Smooth muscle cell (in vitro differentiated cells): ENCODE measurements at regions not wholly inside any gene's neighbourhood (a gene's known extent, or its start where the extent isn't known, plus 50 kb on each side); places are given as distances from the start of the nearest gene placed in this dataset.

Source experiments
- DNase-seq: peaks from one replicate; lab custom pipeline; 2025; ENCODE audit not compliant: unreplicated experiment; lab: John Stamatoyannopoulos, UW
- H2AFZ ChIP-seq: fragments of 200-600 bp; sonication (generic); 2 replicates; pipeline ENCODE4 v1.6.0; 2016; ENCODE audit warnings: antibody characterized with exemption, low read depth, mild to moderate bottlenecking
- H3F3A ChIP-seq: fragments of 200-600 bp; sonication (generic); 2 replicates; pipeline ENCODE4 v1.6.0; 2017; ENCODE audit warnings: antibody characterized with exemption, low read depth
- H3K27ac ChIP-seq: fragments of 200-600 bp; sonication (generic); 2 replicates; pipeline ENCODE4 v1.5.1; 2016; ENCODE audit warnings: low read depth, mild to moderate bottlenecking
- H3K27me3 ChIP-seq: fragments of 200-600 bp; sonication (generic); 2 replicates; pipeline ENCODE4 v1.6.1; 2016; ENCODE audit warnings: low read depth, mild to moderate bottlenecking
- H3K36me3 ChIP-seq: fragments of 200-600 bp; sonication (generic); 2 replicates; pipeline ENCODE4 v1.5.1; 2016; ENCODE audit warnings: low read depth
- H3K4me1 ChIP-seq: fragments of 200-600 bp; sonication (generic); 2 replicates; pipeline ENCODE4 v1.5.1; 2016; ENCODE audit warnings: low read depth
- H3K4me2 ChIP-seq: fragments of 200-600 bp; sonication (generic); 2 replicates; pipeline ENCODE4 v1.6.0; 2016; ENCODE audit warnings: mild to moderate bottlenecking
- H3K4me3 ChIP-seq: fragments of 200-600 bp; sonication (generic); 2 replicates; pipeline ENCODE4 v1.5.1; 2016; ENCODE audit warnings: mild to moderate bottlenecking
- H3K79me2 ChIP-seq: fragments of 200-600 bp; sonication (generic); 2 replicates; pipeline ENCODE4 v1.6.0; 2016; ENCODE audit warnings: low read depth, mild to moderate bottlenecking
- H3K9ac ChIP-seq: fragments of 200-600 bp; sonication (generic); 2 replicates; pipeline ENCODE4 v1.6.0; 2016; ENCODE audit warnings: low read depth
- H3K9me3 ChIP-seq: fragments of 200-600 bp; sonication (generic); replicated peaks from 2 replicates; pipeline ENCODE4 v1.5.1; 2016; ENCODE audit warnings: low read depth
- H4K20me1 ChIP-seq: fragments of 200-600 bp; sonication (generic); 2 replicates; pipeline ENCODE4 v1.6.0; 2016; ENCODE audit warnings: low read depth
- WGBS: methylation state at CpG from one replicate; pipeline ENCODE4 v1.1.7; 2016; ENCODE audit warnings: low lambda C conversion rate; 5-methylcytosine and 5-hydroxymethylcytosine counted together
- TF ChIP-seq, protein P1 (sequence below): fragments of 200-600 bp; sonication (generic); IDR thresholded peaks from 2 replicates; pipeline ENCODE4 v1.5.1; 2017; ENCODE audit warnings: borderline replicate concordance, mild to moderate bottlenecking, antibody characterized with exemption; ENCODE audit not compliant: insufficient read depth, poor library complexity, severe bottlenecking

DNA sequence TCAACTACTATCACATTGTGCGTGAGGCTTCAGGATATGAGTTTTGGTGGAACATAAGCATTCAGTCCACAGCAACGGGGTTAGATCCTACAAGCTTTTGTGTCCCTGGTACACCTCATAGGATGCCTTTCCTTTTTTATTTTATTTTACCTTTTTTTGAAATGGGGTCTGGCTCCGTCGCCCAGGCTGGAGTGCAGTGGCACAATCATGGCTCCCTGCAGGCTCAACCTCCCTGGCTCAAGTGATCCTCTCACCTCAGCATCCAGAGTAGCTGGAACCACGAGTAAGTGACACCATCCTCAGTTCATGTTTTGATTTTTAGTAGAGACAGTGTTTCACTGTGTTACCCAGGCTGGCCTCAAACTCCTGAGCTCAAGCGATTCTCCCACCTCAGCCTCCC is 86.0 kb upstream of the RAI14 start:
- TF ChIP-seq, protein P1, sequence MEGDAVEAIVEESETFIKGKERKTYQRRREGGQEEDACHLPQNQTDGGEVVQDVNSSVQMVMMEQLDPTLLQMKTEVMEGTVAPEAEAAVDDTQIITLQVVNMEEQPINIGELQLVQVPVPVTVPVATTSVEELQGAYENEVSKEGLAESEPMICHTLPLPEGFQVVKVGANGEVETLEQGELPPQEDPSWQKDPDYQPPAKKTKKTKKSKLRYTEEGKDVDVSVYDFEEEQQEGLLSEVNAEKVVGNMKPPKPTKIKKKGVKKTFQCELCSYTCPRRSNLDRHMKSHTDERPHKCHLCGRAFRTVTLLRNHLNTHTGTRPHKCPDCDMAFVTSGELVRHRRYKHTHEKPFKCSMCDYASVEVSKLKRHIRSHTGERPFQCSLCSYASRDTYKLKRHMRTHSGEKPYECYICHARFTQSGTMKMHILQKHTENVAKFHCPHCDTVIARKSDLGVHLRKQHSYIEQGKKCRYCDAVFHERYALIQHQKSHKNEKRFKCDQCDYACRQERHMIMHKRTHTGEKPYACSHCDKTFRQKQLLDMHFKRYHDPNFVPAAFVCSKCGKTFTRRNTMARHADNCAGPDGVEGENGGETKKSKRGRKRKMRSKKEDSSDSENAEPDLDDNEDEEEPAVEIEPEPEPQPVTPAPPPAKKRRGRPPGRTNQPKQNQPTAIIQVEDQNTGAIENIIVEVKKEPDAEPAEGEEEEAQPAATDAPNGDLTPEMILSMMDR = no peak
- no peaks in the 10 kb centered on the region for H3K27me3 ChIP-seq
- H3K36me3 ChIP-seq = no peaks in the 10 kb centered on the region
- WGBS = 85% methylated on average over 6 of the region's 6 CpGs
- H3K79me2 ChIP-seq = no peaks in the 10 kb centered on the region
- H3K27ac ChIP-seq = peak overlapping the region; percentile 97
- DNase-seq = no peak
- peak overlapping the region; percentile 67 for H3K4me2 ChIP-seq
- H3K9me3 ChIP-seq = no peaks in the 10 kb centered on the region
- peaks cover 9% of the 10 kb centered on the region for H3F3A ChIP-seq
- H3K4me1 ChIP-seq = no peaks in the 10 kb centered on the region
- no peak overlapping the region for H2AFZ ChIP-seq
- H3K4me3 ChIP-seq = no peak overlapping the region
- peak overlapping the region; percentile 81 for H3K9ac ChIP-seq
- H4K20me1 ChIP-seq = no peaks in the 10 kb centered on the region

DNA sequence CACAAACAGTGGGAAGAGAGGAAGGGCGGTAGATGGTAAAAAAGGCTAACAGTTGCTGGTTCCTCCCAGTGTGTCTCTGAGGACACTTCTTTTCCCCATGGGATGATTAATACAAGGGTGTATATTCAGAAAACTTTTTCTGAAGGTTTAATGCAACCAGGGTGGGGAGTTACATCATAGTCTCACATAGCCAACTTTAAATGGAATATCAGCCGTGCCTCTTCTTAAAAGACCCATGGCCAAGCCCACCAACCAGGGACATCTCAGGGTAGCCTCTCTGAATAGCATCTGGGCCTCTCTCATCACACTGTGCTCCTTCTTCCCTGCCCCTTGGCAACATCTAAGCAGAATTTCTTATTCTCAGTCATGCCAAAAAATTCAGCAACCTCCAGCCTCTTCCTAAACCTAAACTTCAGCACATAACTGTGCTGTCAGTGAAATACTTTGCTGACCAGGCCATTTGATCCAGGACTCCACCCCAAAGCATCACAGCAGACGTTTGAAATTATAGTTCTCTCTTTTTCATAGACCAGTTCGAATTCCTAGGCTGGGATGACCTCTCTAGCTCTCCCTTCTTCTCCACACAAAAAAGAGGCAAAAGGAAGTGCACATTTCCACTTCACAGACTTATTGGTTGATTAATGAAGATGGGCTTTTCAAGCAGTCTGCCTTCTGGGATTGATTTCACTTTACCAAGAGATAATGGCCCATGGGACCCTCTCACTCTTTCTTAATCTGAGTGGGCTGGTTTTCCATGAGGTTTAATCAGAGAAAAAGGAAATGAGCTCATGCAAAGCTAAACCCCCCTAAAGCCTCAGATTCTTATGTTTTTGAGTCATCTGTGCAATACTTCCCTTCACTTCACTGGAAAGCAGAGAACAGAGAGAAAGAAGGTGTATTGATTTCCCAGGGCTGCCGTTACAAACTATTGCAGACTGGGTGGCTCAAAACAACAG is 85.1 kb upstream of the RAI14 start:
- TF ChIP-seq, protein P1 = no peak
- WGBS = 22% methylated on average over 5 of the region's 5 CpGs
- H2AFZ ChIP-seq = no peak overlapping the region
- peaks cover 9% of the 10 kb centered on the region for H3F3A ChIP-seq
- H3K27ac ChIP-seq = peak overlapping the region; percentile 97
- no peak for DNase-seq
- H3K9me3 ChIP-seq = no peaks in the 10 kb centered on the region
- no peaks in the 10 kb centered on the region for H3K27me3 ChIP-seq
- no peaks in the 10 kb centered on the region for H3K4me1 ChIP-seq
- H3K4me3 ChIP-seq = no peak overlapping the region
- peak overlapping the region; percentile 67 for H3K4me2 ChIP-seq
- H3K36me3 ChIP-seq = no peaks in the 10 kb centered on the region
- H4K20me1 ChIP-seq = no peaks in the 10 kb centered on the region
- H3K79me2 ChIP-seq = no peaks in the 10 kb centered on the region
- H3K9ac ChIP-seq = peak overlapping the region; percentile 81

DNA sequence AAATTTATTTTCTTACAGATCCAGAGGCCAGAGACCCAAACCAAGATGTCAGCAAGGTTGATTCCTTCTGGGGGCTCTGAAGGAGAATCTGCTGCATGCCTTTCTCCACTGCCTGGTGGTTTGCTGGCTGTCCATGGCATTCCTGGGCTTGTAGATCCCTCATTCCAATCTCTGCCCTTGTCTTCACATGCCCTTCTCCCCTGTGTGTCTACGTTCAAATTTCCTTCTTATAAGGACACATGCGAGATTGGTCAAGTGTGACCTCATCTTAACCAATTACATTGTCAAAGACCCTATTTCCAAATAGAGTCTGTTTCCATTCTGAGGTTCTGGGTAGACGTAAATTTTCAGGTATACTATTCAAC is 84.5 kb upstream of the RAI14 start:
- WGBS = 19% methylated on average over 3 of the region's 3 CpGs
- no peak overlapping the region for H2AFZ ChIP-seq
- no peaks in the 10 kb centered on the region for H4K20me1 ChIP-seq
- H3K4me2 ChIP-seq = peak overlapping the region; percentile 67
- no peaks in the 10 kb centered on the region for H3K36me3 ChIP-seq
- peak overlapping the region; percentile 97 for H3K27ac ChIP-seq
- TF ChIP-seq, protein P1 = no peak
- no peak overlapping the region for H3K4me3 ChIP-seq
- no peak for DNase-seq
- no peaks in the 10 kb centered on the region for H3K79me2 ChIP-seq
- no peaks in the 10 kb centered on the region for H3K9me3 ChIP-seq
- no peaks in the 10 kb centered on the region for H3K4me1 ChIP-seq
- H3K9ac ChIP-seq = peak overlapping the region; percentile 81
- H3K27me3 ChIP-seq = no peaks in the 10 kb centered on the region
- peaks cover 9% of the 10 kb centered on the region for H3F3A ChIP-seq
